HUES6 (cell line): ENCODE measurements at regions not wholly inside any gene's neighbourhood (a gene's known extent, or its start where the extent isn't known, plus 50 kb on each side); places are given as distances from the start of the nearest gene placed in this dataset.

ENCODE experiments used
- H3K27ac ChIP-seq: 2 replicates; pipeline ENCODE4 v1.7.0; 2013; ENCODE audit warnings: low read depth, mild to moderate bottlenecking, low read length, inconsistent platforms
- H3K27me3 ChIP-seq: 2 replicates; pipeline ENCODE4 v1.6.1; 2013; ENCODE audit warnings: low read length; ENCODE audit not compliant: control insufficient read depth, insufficient read depth
- H3K36me3 ChIP-seq: 2 replicates; pipeline ENCODE4 v1.6.1; 2013; ENCODE audit warnings: low read length; ENCODE audit not compliant: control insufficient read depth, insufficient read depth
- H3K4me1 ChIP-seq: 2 replicates; pipeline ENCODE4 v1.6.1; 2013; ENCODE audit warnings: low read length; ENCODE audit not compliant: control insufficient read depth, insufficient read depth
- H3K4me3 ChIP-seq: 2 replicates; pipeline ENCODE4 v1.5.1; 2013; ENCODE audit warnings: low read depth, low read length
- H3K9ac ChIP-seq: one replicate; pipeline ENCODE4 v1.6.1; 2013; ENCODE audit warnings: mild to moderate bottlenecking, low read length
- H3K9me3 ChIP-seq: 2 replicates; pipeline ENCODE4 v1.6.1; 2013; ENCODE audit warnings: low read depth, low read length; ENCODE audit not compliant: control insufficient read depth, insufficient read depth

DNA sequence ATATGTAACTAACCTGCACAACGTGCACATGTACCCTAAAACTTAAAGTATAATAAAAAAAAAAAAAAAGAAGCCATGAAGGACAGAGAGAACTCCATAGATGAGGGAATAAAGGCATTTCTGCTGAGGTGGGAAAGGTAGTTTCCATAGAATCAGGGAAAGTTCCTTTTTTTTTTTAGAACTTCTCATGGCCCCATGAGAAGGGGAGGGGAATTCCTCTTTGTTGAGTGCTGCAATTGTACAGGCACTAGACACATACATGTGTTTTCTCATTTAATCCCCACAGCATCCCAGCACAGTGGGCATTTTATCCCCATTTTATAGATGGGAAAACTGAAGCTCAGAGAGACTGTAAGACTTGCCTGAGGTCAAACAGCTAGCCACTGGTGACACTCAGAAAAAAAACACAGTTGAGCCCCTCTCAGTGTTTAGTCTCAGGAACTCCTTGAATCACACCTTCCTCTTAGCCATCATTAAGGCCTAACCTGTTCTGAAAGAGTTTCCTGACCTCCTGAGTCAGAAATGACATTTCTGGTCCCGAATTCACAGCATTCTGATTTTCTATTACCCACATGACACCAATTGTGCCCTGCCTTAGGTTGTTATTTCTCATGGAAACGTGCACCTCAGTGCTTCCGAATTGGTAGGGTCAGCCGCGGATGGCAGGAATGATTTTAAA lies 189.3 kb upstream of the G2E3 start:
- Histone ChIP-seq H3K27me3 (no peaks in the 10 kb centered on the region), H3K4me1 (no peaks in the 10 kb centered on the region), H3K4me3 (no peak overlapping the region), H3K36me3 (no peaks in the 10 kb centered on the region), H3K27ac (no peak overlapping the region), H3K9me3 (no peaks in the 10 kb centered on the region), H3K9ac (no peak overlapping the region)

DNA sequence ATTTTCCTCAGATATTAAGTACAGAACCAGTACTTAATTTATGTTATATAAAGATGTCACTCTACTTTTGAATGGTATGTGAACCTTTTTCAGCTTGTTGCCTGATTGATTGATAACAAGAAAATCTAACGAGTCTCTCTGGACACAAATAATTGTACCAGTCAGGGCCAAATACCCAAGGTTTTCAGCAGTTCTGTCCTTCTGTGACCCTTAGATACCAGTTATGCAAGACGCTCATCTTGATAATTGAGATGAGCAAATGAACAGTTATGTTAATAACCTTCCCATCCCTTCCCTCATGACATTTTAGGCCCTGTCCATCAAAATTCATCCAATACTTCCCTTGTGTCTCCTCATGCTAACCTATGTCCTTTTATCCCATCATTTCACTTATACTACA lies 185.9 kb upstream of the G2E3 start:
- Histone ChIP-seq H3K9me3 (no peaks in the 10 kb centered on the region), H3K4me1 (no peaks in the 10 kb centered on the region), H3K36me3 (no peaks in the 10 kb centered on the region), H3K9ac (no peak overlapping the region), H3K4me3 (no peak overlapping the region), H3K27me3 (no peaks in the 10 kb centered on the region), H3K27ac (no peak overlapping the region)

GRCh38 chr14:30373526-30373925 lies 185.4 kb upstream of the G2E3 start:
- H3K36me3 ChIP-seq = no peaks in the 10 kb centered on the region
- H3K9me3 ChIP-seq = no peaks in the 10 kb centered on the region
- H3K4me1 ChIP-seq = no peaks in the 10 kb centered on the region
- no peak overlapping the region for H3K4me3 ChIP-seq
- no peak overlapping the region for H3K27ac ChIP-seq
- H3K27me3 ChIP-seq = no peaks in the 10 kb centered on the region
- no peak overlapping the region for H3K9ac ChIP-seq

DNA sequence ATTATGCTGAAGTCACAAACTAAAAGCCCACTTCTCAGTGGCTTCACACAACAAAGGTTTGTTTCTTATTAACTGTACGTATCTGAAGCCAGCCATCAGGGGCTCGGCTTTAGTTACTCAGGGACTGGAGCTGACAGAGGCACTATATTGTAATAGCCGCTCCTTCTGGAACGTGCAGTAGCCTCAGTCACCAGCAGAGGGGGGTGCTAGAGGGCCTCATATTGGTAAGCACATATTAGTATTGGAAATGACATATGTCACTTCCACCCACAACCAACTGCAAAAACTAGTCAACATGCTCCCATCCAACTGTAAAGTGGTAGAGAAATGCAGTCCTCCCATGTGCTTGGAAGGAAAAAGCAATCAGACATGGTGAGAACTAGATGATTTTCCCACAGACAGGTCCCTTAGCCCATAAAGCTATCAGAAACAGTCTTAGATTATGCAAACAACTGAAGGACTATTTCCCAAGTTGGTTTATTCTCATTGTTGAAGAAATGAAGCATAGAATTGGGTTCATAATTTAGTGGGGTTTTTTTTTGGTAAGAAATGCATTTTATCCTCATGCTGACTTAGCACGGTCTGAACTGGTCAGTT lies 183.6 kb upstream of the G2E3 start:
- Histone ChIP-seq H3K27ac (no peak overlapping the region), H3K27me3 (no peaks in the 10 kb centered on the region)

GRCh38 chr14:30381861-30382480 lies 177.0 kb upstream of the G2E3 start:
- no peaks in the 10 kb centered on the region for H3K9me3 ChIP-seq
- no peaks in the 10 kb centered on the region for H3K4me1 ChIP-seq
- H3K27me3 ChIP-seq = no peaks in the 10 kb centered on the region
- no peak overlapping the region for H3K9ac ChIP-seq
- H3K27ac ChIP-seq = no peak overlapping the region
- H3K4me3 ChIP-seq = no peak overlapping the region
- no peaks in the 10 kb centered on the region for H3K36me3 ChIP-seq

More for the DNA sequence above, 183.6 kb upstream of the G2E3 start:
- Histone ChIP-seq H3K9ac (no peak overlapping the region), H3K36me3 (no peaks in the 10 kb centered on the region), H3K4me3 (no peak overlapping the region), H3K9me3 (no peaks in the 10 kb centered on the region), H3K4me1 (no peaks in the 10 kb centered on the region)

DNA sequence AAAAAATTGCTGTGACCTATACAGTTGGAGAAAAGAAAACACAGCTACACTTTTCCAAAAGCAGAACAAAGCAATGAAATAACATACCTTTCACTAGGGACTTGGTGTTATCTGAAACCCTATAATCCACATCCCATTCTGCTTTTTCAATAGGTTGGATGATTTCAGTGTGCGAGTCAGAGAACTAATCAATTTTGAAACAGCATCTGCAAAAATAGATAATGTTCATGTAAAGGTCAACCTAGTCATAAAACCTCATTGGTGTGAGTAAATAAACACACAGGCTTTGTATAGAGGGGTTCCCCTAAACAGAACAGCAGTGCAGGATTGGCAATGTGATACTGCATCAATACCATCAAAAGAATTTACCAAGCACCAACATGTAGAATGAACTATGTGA lies 173.0 kb upstream of the G2E3 start:
- Histone ChIP-seq H3K27ac (no peak overlapping the region), H3K27me3 (no peaks in the 10 kb centered on the region), H3K9me3 (no peaks in the 10 kb centered on the region), H3K4me3 (no peak overlapping the region), H3K36me3 (no peaks in the 10 kb centered on the region), H3K9ac (no peak overlapping the region), H3K4me1 (no peaks in the 10 kb centered on the region)

DNA sequence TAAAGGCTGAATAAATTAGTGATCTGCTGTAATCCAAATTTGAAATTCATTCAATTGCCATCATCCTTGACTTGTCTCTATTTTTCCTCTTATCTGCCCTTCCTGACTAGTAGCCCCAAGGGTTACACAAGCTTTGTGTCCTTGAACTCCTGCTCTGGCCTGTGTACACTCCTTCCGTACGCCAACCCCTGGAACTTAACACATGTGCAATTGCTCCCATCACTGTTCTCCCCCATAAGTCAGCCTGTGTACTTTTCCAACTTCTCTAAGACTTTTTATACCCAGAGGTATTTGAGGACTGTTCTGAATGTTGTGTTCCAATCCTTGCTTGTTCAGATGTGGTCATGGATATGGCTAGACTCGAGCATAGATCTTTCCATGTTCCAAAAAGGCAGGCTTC lies 171.1 kb upstream of the G2E3 start:
- no peak overlapping the region for H3K27ac ChIP-seq
- H3K36me3 ChIP-seq = no peaks in the 10 kb centered on the region
- no peak overlapping the region for H3K4me3 ChIP-seq
- no peak overlapping the region for H3K9ac ChIP-seq
- no peaks in the 10 kb centered on the region for H3K9me3 ChIP-seq
- no peaks in the 10 kb centered on the region for H3K27me3 ChIP-seq
- no peaks in the 10 kb centered on the region for H3K4me1 ChIP-seq

DNA sequence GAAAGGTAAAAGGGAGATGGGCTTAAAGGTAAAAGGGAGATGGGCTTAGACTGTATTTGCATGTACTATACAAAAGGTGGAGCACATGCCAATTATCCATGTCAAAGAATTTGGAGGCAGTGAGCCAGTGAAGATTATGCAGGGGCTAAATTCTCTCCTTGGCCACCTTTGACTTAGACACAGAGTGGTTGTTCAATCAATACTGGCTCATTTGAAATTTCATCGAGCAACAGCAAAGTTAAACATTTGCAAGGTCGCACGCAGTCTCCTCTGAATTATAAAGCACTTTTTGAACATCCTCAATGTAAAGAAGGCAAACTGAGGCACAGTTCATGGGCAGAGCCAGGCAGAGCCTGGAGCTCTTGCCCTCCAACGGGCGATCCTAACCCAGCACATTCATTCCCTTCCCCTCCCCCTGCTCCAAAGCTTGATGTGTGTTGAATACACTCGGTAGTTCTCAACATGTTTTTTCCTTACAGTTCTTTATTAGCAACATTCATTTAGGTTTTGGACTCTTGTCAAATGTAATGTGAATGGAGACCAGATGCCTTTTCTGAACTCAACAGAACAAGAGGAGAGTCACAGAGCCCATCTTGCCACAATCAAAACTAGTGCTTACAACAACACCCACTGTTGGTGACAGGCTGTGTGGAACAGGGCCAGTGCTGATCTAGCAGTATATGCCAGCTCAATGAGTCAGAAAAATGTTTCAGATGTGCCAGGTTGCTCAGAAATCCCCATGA lies 169.7 kb upstream of the G2E3 start:
- no peaks in the 10 kb centered on the region for H3K4me1 ChIP-seq
- H3K36me3 ChIP-seq = no peaks in the 10 kb centered on the region
- H3K27ac ChIP-seq = no peak overlapping the region
- H3K9ac ChIP-seq = no peak overlapping the region
- H3K9me3 ChIP-seq = no peaks in the 10 kb centered on the region
- H3K27me3 ChIP-seq = no peaks in the 10 kb centered on the region
- H3K4me3 ChIP-seq = no peak overlapping the region

GRCh38 chr14:30389877-30390385 lies 169.0 kb upstream of the G2E3 start:
- Histone ChIP-seq H3K27ac (no peak overlapping the region), H3K36me3 (no peaks in the 10 kb centered on the region), H3K9me3 (no peaks in the 10 kb centered on the region), H3K4me1 (no peaks in the 10 kb centered on the region), H3K27me3 (no peaks in the 10 kb centered on the region), H3K9ac (no peak overlapping the region), H3K4me3 (no peak overlapping the region)

DNA sequence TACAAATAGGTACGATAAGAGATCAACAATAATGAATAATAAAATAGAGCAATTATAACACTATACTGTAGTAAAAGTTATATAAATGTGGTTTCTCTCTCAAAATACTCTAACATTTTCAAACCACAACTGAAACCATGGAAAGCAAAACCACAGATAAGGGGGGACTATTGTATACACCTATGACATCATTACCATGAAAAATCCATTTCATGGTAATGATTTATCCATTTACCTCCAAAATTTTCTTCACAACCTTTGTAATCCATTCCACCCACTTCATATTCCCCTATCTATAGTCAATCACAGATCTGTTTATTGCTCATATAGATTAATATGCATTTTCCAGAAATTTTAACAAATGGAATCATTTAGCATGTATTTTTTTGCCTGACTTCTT lies 163.9 kb upstream of the G2E3 start:
- Histone ChIP-seq H3K9ac (no peak overlapping the region), H3K4me1 (no peaks in the 10 kb centered on the region), H3K27ac (no peak overlapping the region), H3K27me3 (no peaks in the 10 kb centered on the region), H3K36me3 (no peaks in the 10 kb centered on the region), H3K4me3 (no peak overlapping the region), H3K9me3 (no peaks in the 10 kb centered on the region)

- H3K27me3 ChIP-seq = no peaks in the 10 kb centered on the region
- H3K4me3 ChIP-seq = no peak overlapping the region
- H3K36me3 ChIP-seq = no peaks in the 10 kb centered on the region
- no peaks in the 10 kb centered on the region for H3K9me3 ChIP-seq
- no peak overlapping the region for H3K9ac ChIP-seq
- H3K27ac ChIP-seq = no peak overlapping the region
- no peaks in the 10 kb centered on the region for H3K4me1 ChIP-seq
Measured at GRCh38 chr14:30402846-30403245, 156.1 kb upstream of the G2E3 start.
